ENCODE measurements at regions not wholly inside any gene's neighbourhood (a gene's known extent, or its start where the extent isn't known, plus 50 kb on each side); places are given as distances from the start of the nearest gene placed in this dataset.
"Not testable (repeated sequence)": the region's sequence is repeated elsewhere in the genome, so short reads cannot be mapped to it uniquely, and the experiment has no call there.

GRCh38 chrX:55142206-55142918, 53.5 kb downstream of the PAGE2 start:
- DNase-seq = no peak

GRCh38 chrX:55142919-55143310, 54.1 kb downstream of the PAGE2 start:
- DNase-seq = no peak

GRCh38 chrX:55143621-55144020, 54.8 kb downstream of the PAGE2 start:
- no peak for DNase-seq

GRCh38 chrX:55144697-55145096, 55.9 kb downstream of the PAGE2 start:
- no peak for DNase-seq

GRCh38 chrX:55149242-55149641, 60.4 kb downstream of the PAGE2 start:
- DNase-seq = no peak

- no peak for DNase-seq
Observed at GRCh38 chrX:55151199-55151598, 62.4 kb downstream of the PAGE2 start.

- DNase-seq = no peak
Observed at GRCh38 chrX:55159551-55159950, 60.6 kb upstream of the PAGE5 start.

GRCh38 chrX:55160685-55161552, 59.2 kb upstream of the PAGE5 start:
- peak; percentile 23 for DNase-seq

- no peak for DNase-seq
Observed at GRCh38 chrX:55161581-55161980, 58.6 kb upstream of the PAGE5 start.

- no peak for DNase-seq
Observed at GRCh38 chrX:55163171-55163570, 57.0 kb upstream of the PAGE5 start.

- DNase-seq = not testable (repeated sequence)
Observed at GRCh38 chrX:55165026-55165425, 55.1 kb upstream of the PAGE5 start.

GRCh38 chrX:55167124-55167803, 52.9 kb upstream of the PAGE5 start:
- DNase-seq = no peak

GRCh38 chrX:55167901-55168300, 52.2 kb upstream of the PAGE5 start:
- no peak for DNase-seq

GRCh38 chrX:55169782-55170181, 50.4 kb upstream of the PAGE5 start:
- DNase-seq = no peak

All from amniotic stem cell (primary cell).